ENCODE measurements at regions not wholly inside any gene's neighbourhood (a gene's known extent, or its start where the extent isn't known, plus 50 kb on each side); places are given as distances from the start of the nearest gene placed in this dataset.

- no peaks in the 10 kb centered on the region for H4K20me1 ChIP-seq (ENCODE audit: insufficient read depth, low read length)
- H3K4me3 ChIP-seq (ENCODE audit: low read depth in 1 of 2, low read length in 2 of 2) = no peak overlapping the region
- TF ChIP-seq EZH2 (IDR thresholded peaks at IDR 0.05; ENCODE audit: borderline replicate concordance, low read depth, low read length, severe bottlenecking) = no peak
- TF ChIP-seq CTCF (IDR thresholded peaks at IDR 0.05; ENCODE audit: borderline replicate concordance, extremely low read depth, low read length, poor library complexity, severe bottlenecking) = no peak
- DNase-seq = peak; percentile 61
- H3K27me3 ChIP-seq (ENCODE audit: insufficient read depth, low read length, poor library complexity) = no peaks in the 10 kb centered on the region
- no peak overlapping the region for H2AFZ ChIP-seq (ENCODE audit: low read depth, low read length)
- H3K4me2 ChIP-seq (ENCODE audit: insufficient read depth, low read length) = no peak overlapping the region
- no peaks in the 10 kb centered on the region for H3K9me3 ChIP-seq (ENCODE audit: insufficient read depth, low read length, severe bottlenecking)
- H3K79me2 ChIP-seq (ENCODE audit: insufficient read depth, low read length) = no peaks in the 10 kb centered on the region
- H3K27ac ChIP-seq (ENCODE audit: low read length) = no peak overlapping the region
- no peak overlapping the region for H3K9ac ChIP-seq (ENCODE audit: low read depth, low read length)
- peak; percentile 91 for ATAC-seq (ENCODE audit: insufficient read depth, low read depth)
- H3K4me1 ChIP-seq (ENCODE audit: insufficient read depth, low read length) = no peaks in the 10 kb centered on the region
- no peaks in the 10 kb centered on the region for H3K36me3 ChIP-seq (ENCODE audit: insufficient read depth, low read length)
These were observed 146.0 kb upstream of the STEAP4 start for GRCh38 chr7:88452646-88453045.

- Histone ChIP-seq H3K4me2 (ENCODE audit: insufficient read depth, low read length) (no peak overlapping the region), H4K20me1 (ENCODE audit: insufficient read depth, low read length) (no peaks in the 10 kb centered on the region), H2AFZ (ENCODE audit: low read depth, low read length) (no peak overlapping the region), H3K27ac (ENCODE audit: low read length) (no peak overlapping the region), H3K36me3 (ENCODE audit: insufficient read depth, low read length) (no peaks in the 10 kb centered on the region), H3K79me2 (ENCODE audit: insufficient read depth, low read length) (no peaks in the 10 kb centered on the region), H3K4me1 (ENCODE audit: insufficient read depth, low read length) (no peaks in the 10 kb centered on the region), H3K4me3 (ENCODE audit: low read depth in 1 of 2, low read length in 2 of 2) (no peak overlapping the region), H3K9me3 (ENCODE audit: insufficient read depth, low read length, severe bottlenecking) (no peaks in the 10 kb centered on the region), H3K27me3 (ENCODE audit: insufficient read depth, low read length, poor library complexity) (no peaks in the 10 kb centered on the region), H3K9ac (ENCODE audit: low read depth, low read length) (no peak overlapping the region)
- TF ChIP-seq CTCF (IDR thresholded peaks at IDR 0.05; ENCODE audit: borderline replicate concordance, extremely low read depth, low read length, poor library complexity, severe bottlenecking) (no peak), EZH2 (IDR thresholded peaks at IDR 0.05; ENCODE audit: borderline replicate concordance, low read depth, low read length, severe bottlenecking) (no peak)
- ATAC-seq (ENCODE audit: insufficient read depth, low read depth) = no peak
- DNase-seq = no peak
These were observed 144.2 kb upstream of the STEAP4 start for GRCh38 chr7:88450874-88451273.

DNA sequence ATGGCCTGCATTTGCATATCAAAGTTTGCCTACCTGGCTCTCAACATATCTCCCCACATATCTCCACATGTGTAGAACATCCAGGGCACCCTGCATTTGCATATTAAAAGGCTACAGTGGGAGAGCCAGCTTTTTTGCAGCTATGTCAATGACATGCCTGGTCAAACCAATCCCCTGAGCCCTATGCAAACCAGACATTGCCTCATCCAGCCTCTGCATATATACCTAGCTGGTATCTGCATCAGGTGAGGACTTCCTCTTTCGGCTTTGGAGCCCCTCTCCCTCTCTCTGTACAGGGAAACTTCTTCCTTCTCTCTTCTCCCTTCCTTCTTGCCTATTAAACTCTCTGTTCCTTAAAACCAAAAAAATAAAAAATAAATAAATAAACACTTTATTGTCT lies 142.7 kb upstream of the STEAP4 start:
- H3K79me2 ChIP-seq (ENCODE audit: insufficient read depth, low read length) = no peaks in the 10 kb centered on the region
- no peak overlapping the region for H2AFZ ChIP-seq (ENCODE audit: low read depth, low read length)
- H3K4me1 ChIP-seq (ENCODE audit: insufficient read depth, low read length) = no peaks in the 10 kb centered on the region
- ATAC-seq (ENCODE audit: insufficient read depth, low read depth) (no peak), DNase-seq (no peak)
- H3K4me2 ChIP-seq (ENCODE audit: insufficient read depth, low read length) = no peak overlapping the region
- no peak overlapping the region for H3K4me3 ChIP-seq (ENCODE audit: low read depth in 1 of 2, low read length in 2 of 2)
- no peak overlapping the region for H3K27ac ChIP-seq (ENCODE audit: low read length)
- no peaks in the 10 kb centered on the region for H3K36me3 ChIP-seq (ENCODE audit: insufficient read depth, low read length)
- TF ChIP-seq EZH2 (IDR thresholded peaks at IDR 0.05; ENCODE audit: borderline replicate concordance, low read depth, low read length, severe bottlenecking) = no peak
- TF ChIP-seq CTCF (IDR thresholded peaks at IDR 0.05; ENCODE audit: borderline replicate concordance, extremely low read depth, low read length, poor library complexity, severe bottlenecking) = no peak
- H4K20me1 ChIP-seq (ENCODE audit: insufficient read depth, low read length) = no peaks in the 10 kb centered on the region
- H3K27me3 ChIP-seq (ENCODE audit: insufficient read depth, low read length, poor library complexity) = no peaks in the 10 kb centered on the region
- H3K9me3 ChIP-seq (ENCODE audit: insufficient read depth, low read length, severe bottlenecking) = no peaks in the 10 kb centered on the region
- no peak overlapping the region for H3K9ac ChIP-seq (ENCODE audit: low read depth, low read length)

DNA sequence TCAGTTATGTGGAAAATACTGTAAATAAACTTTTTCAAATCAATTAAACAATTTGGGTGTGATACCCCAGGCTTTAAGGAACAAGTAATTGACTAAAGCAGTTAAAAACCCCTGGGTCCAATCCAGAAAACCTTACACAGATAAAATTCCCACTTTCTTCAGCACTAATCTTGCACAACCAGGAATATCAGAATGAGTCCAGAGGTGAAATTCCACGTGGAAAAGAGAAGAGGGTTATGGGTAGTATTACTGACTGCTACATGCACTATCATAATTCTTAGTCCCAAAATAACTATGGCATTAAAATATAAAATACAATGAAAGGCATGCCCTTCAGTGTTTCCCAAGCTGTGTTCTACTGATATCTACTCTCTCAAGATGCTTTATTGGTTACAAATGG lies 135.7 kb upstream of the STEAP4 start:
- Histone ChIP-seq H2AFZ (ENCODE audit: low read depth, low read length) (no peak overlapping the region), H3K27me3 (ENCODE audit: insufficient read depth, low read length, poor library complexity) (no peaks in the 10 kb centered on the region), H3K79me2 (ENCODE audit: insufficient read depth, low read length) (no peaks in the 10 kb centered on the region), H3K4me2 (ENCODE audit: insufficient read depth, low read length) (no peak overlapping the region), H3K9me3 (ENCODE audit: insufficient read depth, low read length, severe bottlenecking) (no peaks in the 10 kb centered on the region), H3K9ac (ENCODE audit: low read depth, low read length) (no peak overlapping the region), H3K4me1 (ENCODE audit: insufficient read depth, low read length) (no peaks in the 10 kb centered on the region), H3K4me3 (ENCODE audit: low read depth in 1 of 2, low read length in 2 of 2) (no peak overlapping the region), H3K36me3 (ENCODE audit: insufficient read depth, low read length) (no peaks in the 10 kb centered on the region), H4K20me1 (ENCODE audit: insufficient read depth, low read length) (no peaks in the 10 kb centered on the region), H3K27ac (ENCODE audit: low read length) (no peak overlapping the region)
- TF ChIP-seq EZH2 (IDR thresholded peaks at IDR 0.05; ENCODE audit: borderline replicate concordance, low read depth, low read length, severe bottlenecking) (no peak), CTCF (IDR thresholded peaks at IDR 0.05; ENCODE audit: borderline replicate concordance, extremely low read depth, low read length, poor library complexity, severe bottlenecking) (no peak)
- DNase-seq = no peak
- no peak for ATAC-seq (ENCODE audit: insufficient read depth, low read depth)

Data from DND-41 (cell line).